Central memory CD4-positive, alpha-beta T cell (primary cell): ENCODE measurements at regions not wholly inside any gene's neighbourhood (a gene's known extent, or its start where the extent isn't known, plus 50 kb on each side); places are given as distances from the start of the nearest gene placed in this dataset.
"Not testable (repeated sequence)": the region's sequence is repeated elsewhere in the genome, so short reads cannot be mapped to it uniquely, and the experiment has no call there.

Source experiments
- DNase-seq: peaks from one replicate; pipeline ENCODE4 v3.0.0; 2022

GRCh38 chr7:15143936-15144335, 241.4 kb upstream of the DGKB start:
- DNase-seq, result no peak

- DNase-seq, result no peak
Observed at GRCh38 chr7:15143121-15143520, 240.6 kb upstream of the DGKB start.

- no peak for DNase-seq
Observed at GRCh38 chr7:15140431-15140830, 237.9 kb upstream of the DGKB start.

- DNase-seq, result no peak
Observed at GRCh38 chr7:15131661-15132060, 229.1 kb upstream of the DGKB start.

GRCh38 chr7:15130666-15131541, 228.4 kb upstream of the DGKB start:
- no peak for DNase-seq

- no peak for DNase-seq
Observed at GRCh38 chr7:15128716-15129115, 226.2 kb upstream of the DGKB start.

- DNase-seq, result not testable (repeated sequence)
Observed at GRCh38 chr7:15126653-15127052, 224.1 kb upstream of the DGKB start.

GRCh38 chr7:15123901-15124300, 221.3 kb upstream of the DGKB start:
- DNase-seq, result no peak

- no peak for DNase-seq
Observed at GRCh38 chr7:15113752-15114151, 211.2 kb upstream of the DGKB start.

GRCh38 chr7:15105711-15106110, 203.2 kb upstream of the DGKB start:
- no peak for DNase-seq

GRCh38 chr7:15104411-15105092, 202.0 kb upstream of the DGKB start:
- DNase-seq, result no peak

- DNase-seq, result no peak
Observed at GRCh38 chr7:15099074-15099473, 196.5 kb upstream of the DGKB start.

GRCh38 chr7:15096853-15097252, 194.3 kb upstream of the DGKB start:
- no peak for DNase-seq

GRCh38 chr7:15094989-15095388, 192.4 kb upstream of the DGKB start:
- no peak for DNase-seq

- DNase-seq, result no peak
Observed at GRCh38 chr7:15087771-15088170, 185.2 kb upstream of the DGKB start.

- no peak for DNase-seq
Observed at GRCh38 chr7:15086862-15087261, 184.3 kb upstream of the DGKB start.

GRCh38 chr7:15086131-15086611, 183.6 kb upstream of the DGKB start:
- DNase-seq, result no peak

GRCh38 chr7:15085366-15085765, 182.8 kb upstream of the DGKB start:
- no peak for DNase-seq

- no peak for DNase-seq
Observed at GRCh38 chr7:15084368-15084767, 181.8 kb upstream of the DGKB start.

GRCh38 chr7:15081891-15082290, 179.3 kb upstream of the DGKB start:
- DNase-seq, result no peak

- no peak for DNase-seq
Observed at GRCh38 chr7:15073301-15073700, 170.8 kb upstream of the DGKB start.

- no peak for DNase-seq
Observed at GRCh38 chr7:15068324-15068723, 165.8 kb upstream of the DGKB start.

- no peak for DNase-seq
Observed at GRCh38 chr7:15057272-15057671, 154.7 kb upstream of the DGKB start.

- DNase-seq, result not testable (repeated sequence)
Observed at GRCh38 chr7:15054304-15054703, 151.8 kb upstream of the DGKB start.
